BLaER1 (cell line): ENCODE measurements at regions not wholly inside any gene's neighbourhood (a gene's known extent, or its start where the extent isn't known, plus 50 kb on each side); places are given as distances from the start of the nearest gene placed in this dataset.

ENCODE experiments used
- H3K27ac ChIP-seq: shearing (Covaris generic); formaldehyde crosslinking; 2 replicates; pipeline ENCODE4 v1.8.1; 2022
- H3K27me3 ChIP-seq: shearing (Covaris generic); formaldehyde crosslinking; 2 replicates; pipeline ENCODE4 v1.8.1; 2022
- H3K36me3 ChIP-seq: shearing (Covaris generic); formaldehyde crosslinking; 2 replicates; pipeline ENCODE4 v1.8.1; 2022
- H3K4me1 ChIP-seq: shearing (Covaris generic); formaldehyde crosslinking; 2 replicates; pipeline ENCODE4 v1.8.1; 2022
- H3K4me2 ChIP-seq: shearing (Covaris generic); formaldehyde crosslinking; 2 replicates; pipeline ENCODE4 v1.8.1; 2022
- H3K4me3 ChIP-seq: shearing (Covaris generic); formaldehyde crosslinking; 2 replicates; pipeline ENCODE4 v1.8.1; 2022
- H3K9ac ChIP-seq: shearing (Covaris generic); formaldehyde crosslinking; 2 replicates; pipeline ENCODE4 v1.8.1; 2022
- H3K9me3 ChIP-seq: shearing (Covaris generic); formaldehyde crosslinking; 2 replicates; pipeline ENCODE4 v1.8.1; 2022
- H4K20me1 ChIP-seq: shearing (Covaris generic); formaldehyde crosslinking; 2 replicates; pipeline ENCODE4 v1.8.1; 2022
- Cebpa-rat ChIP-seq: shearing (Covaris generic); IDR thresholded peaks from 2 replicates; pipeline ENCODE4 v1.8.1; 2022

DNA sequence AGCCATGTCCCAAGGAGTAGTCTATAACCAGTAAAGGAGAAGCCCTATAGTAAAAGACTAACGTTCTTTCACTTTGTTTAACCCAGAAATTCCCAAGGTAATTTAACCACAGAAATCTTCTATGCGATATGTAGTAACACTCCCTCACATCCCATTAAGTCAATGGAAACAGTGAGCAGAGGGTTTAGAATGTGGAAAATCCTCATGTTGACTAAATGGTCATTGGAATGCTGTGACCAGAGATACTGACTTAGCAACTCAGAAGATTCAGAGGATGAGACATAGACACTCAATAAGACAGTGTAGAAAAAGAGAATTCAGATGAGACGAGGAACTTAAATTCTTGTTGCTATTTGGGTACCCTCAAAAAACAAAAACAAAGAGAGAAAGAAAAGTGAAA, 562.2 kb upstream of the NOX3 start:
- H3K4me2 ChIP-seq: no peak overlapping the region
- no peak overlapping the region for H3K27ac ChIP-seq
- H3K36me3 ChIP-seq: no peaks in the 10 kb centered on the region
- H4K20me1 ChIP-seq: no peaks in the 10 kb centered on the region
- H3K9me3 ChIP-seq: peaks cover 14% of the 10 kb centered on the region
- no peak for TF ChIP-seq Cebpa-rat
- peaks cover 33% of the 10 kb centered on the region for H3K4me1 ChIP-seq
- no peaks in the 10 kb centered on the region for H3K27me3 ChIP-seq
- no peak overlapping the region for H3K4me3 ChIP-seq
- no peak overlapping the region for H3K9ac ChIP-seq

DNA sequence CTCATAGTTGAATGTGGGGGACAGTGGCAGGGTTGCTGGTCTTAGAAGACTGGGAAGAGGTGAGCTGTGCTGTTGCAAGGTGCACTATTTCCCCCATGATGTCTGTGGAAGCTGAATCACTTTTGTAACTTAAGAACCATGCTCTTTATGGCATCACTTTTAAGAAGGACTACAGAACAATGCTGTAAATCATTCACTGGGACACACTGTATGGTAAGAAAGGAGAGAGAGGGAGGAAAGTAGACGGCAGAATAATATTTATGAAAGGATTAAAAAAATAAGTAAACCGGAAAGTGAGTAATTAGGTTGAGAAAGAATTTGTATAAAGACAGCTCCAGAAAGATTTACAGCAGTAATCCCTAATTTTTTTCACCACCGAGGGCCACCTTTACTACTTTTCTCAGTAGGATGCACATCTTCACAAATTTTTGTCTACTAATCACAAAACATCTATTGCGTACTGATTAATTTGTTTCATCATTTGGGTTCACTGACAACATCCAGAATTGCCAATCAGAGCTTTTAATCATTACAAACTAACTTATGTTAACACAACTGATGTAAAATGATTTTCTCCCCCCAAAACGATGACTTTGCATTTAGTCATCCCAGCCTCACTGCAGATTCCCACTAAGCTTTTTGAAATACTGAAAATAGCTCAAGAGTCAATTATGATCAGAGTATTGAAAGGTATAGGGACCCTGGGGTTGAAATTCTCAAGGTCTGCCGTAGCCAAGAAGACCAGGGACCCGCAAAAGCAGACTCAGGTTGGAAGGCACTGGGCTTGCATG, 560.7 kb upstream of the NOX3 start:
- peaks cover 36% of the 10 kb centered on the region for H3K4me1 ChIP-seq
- H3K9me3 ChIP-seq: peaks cover 14% of the 10 kb centered on the region
- H3K4me3 ChIP-seq: no peak overlapping the region
- H3K9ac ChIP-seq: no peak overlapping the region
- H3K27ac ChIP-seq: no peak overlapping the region
- no peaks in the 10 kb centered on the region for H4K20me1 ChIP-seq
- no peak overlapping the region for H3K4me2 ChIP-seq
- H3K27me3 ChIP-seq: no peaks in the 10 kb centered on the region
- no peak for TF ChIP-seq Cebpa-rat
- no peaks in the 10 kb centered on the region for H3K36me3 ChIP-seq

DNA sequence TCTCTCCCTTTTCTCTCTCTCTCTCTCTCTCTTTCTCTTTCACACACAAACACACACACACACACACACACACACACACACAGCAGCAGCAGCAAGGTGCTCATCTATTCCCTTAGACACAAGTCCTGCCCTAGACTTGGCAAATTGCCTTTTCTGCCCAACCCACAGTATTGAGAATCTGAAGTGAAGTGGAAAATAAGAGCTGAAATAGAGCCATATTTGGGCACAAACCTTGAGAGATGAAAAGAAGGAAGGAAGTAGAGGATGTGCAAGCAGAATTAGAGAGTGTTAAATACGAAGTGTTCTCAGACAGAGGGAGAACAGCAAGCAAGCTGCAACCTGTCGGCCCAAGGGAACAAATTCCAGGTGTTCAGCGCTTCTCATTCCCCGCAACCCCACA, 557.5 kb upstream of the NOX3 start:
- H3K9me3 ChIP-seq: peaks cover 14% of the 10 kb centered on the region
- H3K4me3 ChIP-seq: no peak overlapping the region
- no peaks in the 10 kb centered on the region for H4K20me1 ChIP-seq
- H3K4me2 ChIP-seq: peak overlapping the region; percentile 82
- peak overlapping the region; percentile 36; the same call in 1 of the 2 replicates for H3K27ac ChIP-seq
- H3K9ac ChIP-seq: peak overlapping the region; percentile 45; the same call in 1 of the 2 replicates
- no peaks in the 10 kb centered on the region for H3K27me3 ChIP-seq
- H3K4me1 ChIP-seq: peaks cover 36% of the 10 kb centered on the region
- TF ChIP-seq Cebpa-rat: no peak
- H3K36me3 ChIP-seq: no peaks in the 10 kb centered on the region

DNA sequence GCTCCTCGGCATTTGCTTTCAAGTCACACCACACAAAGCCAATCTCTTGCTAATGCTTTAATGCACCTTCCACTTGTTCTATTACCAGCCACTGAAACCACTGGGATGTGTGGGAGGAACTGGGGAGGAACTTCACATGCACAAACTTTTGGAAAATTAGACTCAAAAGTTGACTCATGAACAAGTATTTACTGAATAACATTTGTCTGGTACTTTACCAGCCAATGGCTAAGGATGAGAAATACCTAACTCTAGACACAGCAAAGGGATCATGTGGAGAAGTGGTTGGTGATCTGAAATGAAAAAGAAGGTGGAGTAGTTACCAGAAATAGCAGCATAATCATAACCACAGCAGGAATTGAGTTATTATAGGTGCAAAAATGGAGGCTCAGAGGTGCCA, 554.0 kb upstream of the NOX3 start:
- H3K9me3 ChIP-seq: no peaks in the 10 kb centered on the region
- TF ChIP-seq Cebpa-rat: no peak
- H4K20me1 ChIP-seq: no peaks in the 10 kb centered on the region
- no peak overlapping the region for H3K27ac ChIP-seq
- H3K4me1 ChIP-seq: peaks cover 21% of the 10 kb centered on the region
- no peaks in the 10 kb centered on the region for H3K36me3 ChIP-seq
- no peak overlapping the region for H3K4me3 ChIP-seq
- no peak overlapping the region for H3K4me2 ChIP-seq
- H3K9ac ChIP-seq: no peak overlapping the region
- no peaks in the 10 kb centered on the region for H3K27me3 ChIP-seq

DNA sequence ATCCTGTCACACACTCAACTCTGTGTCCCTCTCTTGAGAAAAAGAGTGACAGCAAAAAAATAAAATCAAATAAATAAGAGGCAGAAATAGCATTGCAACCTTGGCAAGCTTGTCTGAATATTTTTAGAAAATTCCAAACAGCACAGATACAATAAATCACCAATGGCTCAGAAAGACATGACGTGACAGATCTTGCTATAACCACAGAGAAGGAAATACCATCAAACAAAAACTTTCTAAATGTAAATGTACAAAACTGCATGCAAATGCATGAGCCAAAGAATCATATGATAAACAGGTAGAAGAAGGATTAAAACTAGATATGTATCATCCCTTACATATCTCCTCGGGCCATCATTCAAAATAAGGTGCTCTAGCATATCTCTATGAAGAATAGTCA, 549.2 kb upstream of the NOX3 start:
- Histone ChIP-seq H3K9ac (no peak overlapping the region), H3K4me1 (no peaks in the 10 kb centered on the region), H4K20me1 (no peaks in the 10 kb centered on the region), H3K36me3 (no peaks in the 10 kb centered on the region), H3K27me3 (no peaks in the 10 kb centered on the region), H3K4me2 (no peak overlapping the region), H3K9me3 (no peaks in the 10 kb centered on the region), H3K4me3 (no peak overlapping the region), H3K27ac (no peak overlapping the region)
- TF ChIP-seq Cebpa-rat: no peak

DNA sequence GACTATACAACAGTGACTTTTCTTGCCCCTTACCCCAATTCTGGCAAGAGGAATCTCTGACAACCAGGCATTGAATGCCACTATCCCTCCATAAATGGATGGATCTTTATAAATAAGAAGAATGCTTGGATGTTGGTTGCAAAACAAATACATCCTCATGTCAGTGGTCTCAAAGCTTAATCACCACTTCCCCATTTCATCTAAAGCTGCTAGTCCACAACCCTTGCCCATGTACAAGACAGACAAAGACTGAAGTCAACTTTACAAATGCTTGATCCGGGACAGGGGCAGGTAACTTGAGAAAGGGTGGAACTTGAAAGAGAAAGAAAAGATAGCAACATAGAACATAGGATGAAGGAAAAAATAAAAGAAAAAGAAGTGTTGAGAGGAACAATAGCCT, 540.5 kb upstream of the NOX3 start:
- Histone ChIP-seq H3K4me2 (no peak overlapping the region), H3K4me1 (peaks cover 5% of the 10 kb centered on the region; the same call in 1 of the 2 replicates), H3K9ac (no peak overlapping the region), H3K4me3 (no peak overlapping the region), H3K9me3 (no peaks in the 10 kb centered on the region), H3K27me3 (no peaks in the 10 kb centered on the region), H3K27ac (no peak overlapping the region), H4K20me1 (no peaks in the 10 kb centered on the region), H3K36me3 (no peaks in the 10 kb centered on the region)
- TF ChIP-seq Cebpa-rat: no peak

DNA sequence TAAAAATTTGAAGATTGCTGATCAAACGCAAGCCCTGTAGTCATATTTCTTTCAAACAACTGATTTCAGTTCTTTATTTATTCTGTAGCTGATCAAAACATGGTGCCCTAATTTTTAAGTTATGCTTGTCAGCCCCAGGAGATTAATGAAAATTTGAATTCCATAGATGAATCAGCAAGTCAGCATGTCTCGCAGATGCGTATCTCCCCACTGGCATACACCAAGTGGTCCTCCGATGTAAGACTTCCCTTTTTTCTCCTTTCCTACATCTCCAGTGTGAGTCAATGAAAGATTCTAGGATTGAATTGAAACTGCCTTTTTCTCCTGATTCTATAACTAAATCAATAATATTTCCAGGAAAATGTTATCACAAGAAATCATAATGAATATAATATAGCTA, 539.6 kb upstream of the NOX3 start:
- Histone ChIP-seq H3K27ac (no peak overlapping the region), H3K4me3 (no peak overlapping the region), H3K9ac (no peak overlapping the region), H4K20me1 (no peaks in the 10 kb centered on the region), H3K4me2 (no peak overlapping the region), H3K9me3 (no peaks in the 10 kb centered on the region), H3K27me3 (no peaks in the 10 kb centered on the region), H3K36me3 (no peaks in the 10 kb centered on the region), H3K4me1 (peaks cover 5% of the 10 kb centered on the region; the same call in 1 of the 2 replicates)
- no peak for TF ChIP-seq Cebpa-rat

DNA sequence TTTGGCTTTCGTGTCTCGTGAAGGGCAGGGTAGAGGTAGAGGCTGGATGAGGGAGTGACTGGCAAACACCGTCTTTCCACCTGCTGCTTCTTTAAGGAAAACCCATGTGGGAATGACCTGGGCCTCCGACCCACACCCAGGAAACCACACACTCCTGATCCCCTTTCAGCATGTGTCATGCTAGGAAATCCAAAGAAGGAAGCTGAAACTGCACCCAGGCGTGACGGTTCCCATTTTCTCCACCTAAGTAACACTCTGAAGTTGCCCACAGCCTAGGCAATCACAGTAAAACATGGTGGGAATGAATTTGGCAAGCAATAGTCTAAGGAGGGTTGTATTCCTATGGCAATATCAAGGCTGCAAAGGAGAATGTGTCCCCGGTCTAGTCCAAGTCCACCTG, 538.4 kb upstream of the NOX3 start:
- no peaks in the 10 kb centered on the region for H3K36me3 ChIP-seq

DNA sequence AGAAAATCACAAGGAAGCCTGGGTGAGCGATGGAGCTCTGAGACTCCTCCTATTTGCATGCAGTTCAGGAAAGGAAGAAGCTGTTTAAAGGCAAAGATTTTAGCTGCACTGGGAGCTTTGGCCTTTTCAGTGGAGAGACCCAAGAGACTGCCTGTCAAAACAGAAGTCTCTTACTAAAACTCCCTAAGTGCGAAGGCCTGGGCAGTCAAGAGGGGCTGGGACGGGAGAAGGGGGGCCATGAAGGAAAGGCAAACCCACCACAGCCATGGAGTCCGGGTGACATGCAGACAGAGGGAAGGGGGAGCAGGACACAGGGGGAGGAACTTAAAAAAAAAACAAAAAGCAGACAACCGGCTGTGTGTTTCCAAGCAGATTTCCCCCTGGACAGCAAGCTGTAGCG, 537.6 kb upstream of the NOX3 start:
- Histone ChIP-seq H3K4me1 (peaks cover 5% of the 10 kb centered on the region; the same call in 1 of the 2 replicates), H3K9me3 (no peaks in the 10 kb centered on the region), H3K4me3 (no peak overlapping the region), H3K27me3 (no peaks in the 10 kb centered on the region), H3K9ac (no peak overlapping the region), H4K20me1 (no peaks in the 10 kb centered on the region), H3K27ac (no peak overlapping the region), H3K4me2 (no peak overlapping the region), H3K36me3 (no peaks in the 10 kb centered on the region)
- no peak for TF ChIP-seq Cebpa-rat

More for the DNA sequence above, 538.4 kb upstream of the NOX3 start:
- no peaks in the 10 kb centered on the region for H3K9me3 ChIP-seq
- H3K9ac ChIP-seq: no peak overlapping the region
- peaks cover 5% of the 10 kb centered on the region; the same call in 1 of the 2 replicates for H3K4me1 ChIP-seq
- H3K4me2 ChIP-seq: no peak overlapping the region
- H3K27ac ChIP-seq: no peak overlapping the region
- H3K27me3 ChIP-seq: no peaks in the 10 kb centered on the region
- H3K4me3 ChIP-seq: no peak overlapping the region
- H4K20me1 ChIP-seq: no peaks in the 10 kb centered on the region
- TF ChIP-seq Cebpa-rat: no peak

DNA sequence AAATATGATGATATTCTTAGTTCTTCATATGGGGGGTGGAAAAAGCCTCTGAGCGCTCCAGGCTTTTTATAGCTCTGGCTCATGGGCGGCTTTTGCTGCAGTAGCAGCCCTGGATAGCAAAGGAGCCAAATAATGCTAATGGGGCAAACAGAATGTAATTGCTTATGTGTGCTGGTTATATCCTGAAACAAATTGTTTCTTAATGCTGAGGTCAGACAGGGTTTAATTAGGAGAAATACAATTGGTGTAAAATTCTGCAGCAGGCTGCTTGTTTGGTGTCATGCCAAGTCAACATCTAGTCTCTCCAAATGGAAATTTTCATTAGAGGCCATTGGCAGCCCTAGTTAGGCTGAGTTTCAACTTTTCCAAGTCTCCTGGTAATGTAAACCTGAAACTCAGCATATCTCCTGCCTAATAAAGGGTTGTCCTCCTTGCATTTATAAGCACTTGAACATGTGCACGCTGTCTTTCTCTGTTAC, 530.1 kb upstream of the NOX3 start:
- Histone ChIP-seq H3K9ac (no peak overlapping the region), H3K27me3 (no peaks in the 10 kb centered on the region), H3K36me3 (no peaks in the 10 kb centered on the region), H3K4me2 (no peak overlapping the region), H3K9me3 (no peaks in the 10 kb centered on the region), H4K20me1 (no peaks in the 10 kb centered on the region), H3K27ac (no peak overlapping the region), H3K4me3 (no peak overlapping the region), H3K4me1 (no peaks in the 10 kb centered on the region)
- no peak for TF ChIP-seq Cebpa-rat

DNA sequence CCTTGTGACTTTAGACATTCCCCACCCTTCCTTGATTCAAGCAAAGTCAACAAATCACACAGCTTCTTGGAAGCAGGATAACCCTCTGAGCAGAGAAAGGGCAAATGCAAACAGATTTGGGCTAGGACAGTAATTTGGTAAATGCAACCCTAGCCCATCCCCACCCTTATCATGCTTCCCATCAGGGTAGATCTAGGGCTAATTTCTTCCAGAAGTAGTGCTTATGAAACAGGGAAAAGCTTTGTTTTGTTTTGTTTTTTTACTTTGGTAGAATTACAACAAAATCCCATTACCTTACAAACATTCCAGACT, 525.1 kb upstream of the NOX3 start:
- no peak overlapping the region for H3K27ac ChIP-seq
- no peak for TF ChIP-seq Cebpa-rat
- H3K4me1 ChIP-seq: no peaks in the 10 kb centered on the region
- no peaks in the 10 kb centered on the region for H4K20me1 ChIP-seq
- no peaks in the 10 kb centered on the region for H3K9me3 ChIP-seq
- H3K4me3 ChIP-seq: no peak overlapping the region
- H3K36me3 ChIP-seq: no peaks in the 10 kb centered on the region
- H3K9ac ChIP-seq: no peak overlapping the region
- H3K27me3 ChIP-seq: no peaks in the 10 kb centered on the region
- H3K4me2 ChIP-seq: no peak overlapping the region
